Stimulated activated CD4-positive, alpha-beta T cell treated with anti-CD3 and anti-CD28 coated beads, TNF-alpha, amount 100 ng/mL, for 4 hours (primary cell): ENCODE measurements at regions not wholly inside any gene's neighbourhood (a gene's known extent, or its start where the extent isn't known, plus 50 kb on each side); places are given as distances from the start of the nearest gene placed in this dataset.

Source experiments
- DNase-seq, 3 experiments: peaks; one replicate each; pipeline ENCODE4 v3.0.0-alpha.2; 2020; ENCODE audit warnings: low read depth in 3 of 3

- no peak for DNase-seq
Measured at GRCh38 chr5:138665261-138665660, 88.0 kb upstream of the CTNNA1 start.

- DNase-seq, result no peak
Measured at GRCh38 chr5:138664276-138664943, 88.8 kb upstream of the CTNNA1 start.

- DNase-seq, result no peak
Measured at GRCh38 chr5:138663561-138663960, 88.4 kb upstream of the HSPA9 start.

GRCh38 chr5:138663009-138663408, 87.8 kb upstream of the HSPA9 start:
- no peak for DNase-seq

GRCh38 chr5:138662599-138662998, 87.4 kb upstream of the HSPA9 start:
- no peak for DNase-seq

GRCh38 chr5:138661991-138662434, 86.8 kb upstream of the HSPA9 start:
- DNase-seq, result no peak

GRCh38 chr5:138661291-138661960, 86.2 kb upstream of the HSPA9 start:
- DNase-seq, result no peak

GRCh38 chr5:138660051-138660572, 84.9 kb upstream of the HSPA9 start:
- DNase-seq, result no peak

- no peak for DNase-seq
Measured at GRCh38 chr5:138659561-138659960, 84.4 kb upstream of the HSPA9 start.

GRCh38 chr5:138659121-138659520, 83.9 kb upstream of the HSPA9 start:
- DNase-seq, result no peak

- no peak for DNase-seq
Measured at GRCh38 chr5:138658676-138659075, 83.5 kb upstream of the HSPA9 start.

GRCh38 chr5:138657360-138657759, 82.2 kb upstream of the HSPA9 start:
- DNase-seq, result no peak

GRCh38 chr5:138656916-138657315, 81.7 kb upstream of the HSPA9 start:
- no peak for DNase-seq

- DNase-seq, result no peak
Measured at GRCh38 chr5:138655530-138656190, 80.5 kb upstream of the HSPA9 start.

- DNase-seq, result peak; percentile 39 to 67 (median 58)
Measured at GRCh38 chr5:138654281-138654867, 79.2 kb upstream of the HSPA9 start.

- no peak for DNase-seq
Measured at GRCh38 chr5:138653502-138653901, 78.3 kb upstream of the HSPA9 start.

GRCh38 chr5:138651767-138652117, 76.5 kb upstream of the HSPA9 start:
- no peak for DNase-seq

- DNase-seq, result no peak
Measured at GRCh38 chr5:138651058-138651766, 76.0 kb upstream of the HSPA9 start.

GRCh38 chr5:138650196-138650595, 75.0 kb upstream of the HSPA9 start:
- DNase-seq, result no peak

GRCh38 chr5:138649775-138650174, 74.6 kb upstream of the HSPA9 start:
- DNase-seq, result no peak

GRCh38 chr5:138649316-138649720, 74.1 kb upstream of the HSPA9 start:
- no peak for DNase-seq

GRCh38 chr5:138648841-138649240, 73.6 kb upstream of the HSPA9 start:
- DNase-seq, result no peak
